Activated CD4-positive, alpha-beta T cell treated with anti-CD3 and anti-CD28 coated beads, Interleukin-2, amount 10 ng/mL, durations not matched to agents 24 days and 14 days (primary cell): ENCODE measurements at regions not wholly inside any gene's neighbourhood (a gene's known extent, or its start where the extent isn't known, plus 50 kb on each side); places are given as distances from the start of the nearest gene placed in this dataset.

Source experiments
- DNase-seq: peaks from one replicate; pipeline ENCODE4 v3.0.0; 2022
- H3K27ac Mint-ChIP-seq: one replicate; pipeline ENCODE4 v1.8.0; 2022; ENCODE audit warnings: mild to moderate bottlenecking, mixed read lengths
- H3K27me3 Mint-ChIP-seq: one replicate; pipeline ENCODE4 v1.8.0; 2022; ENCODE audit warnings: mixed read lengths
- H3K36me3 Mint-ChIP-seq: one replicate; pipeline ENCODE4 v1.8.0; 2022; ENCODE audit warnings: low read depth, mild to moderate bottlenecking, mixed read lengths
- H3K4me1 Mint-ChIP-seq: one replicate; pipeline ENCODE4 v1.8.0; 2021; ENCODE audit warnings: mixed read lengths
- H3K4me3 Mint-ChIP-seq: one replicate; pipeline ENCODE4 v1.8.0; 2022; ENCODE audit warnings: mild to moderate bottlenecking, moderate library complexity, mixed read lengths
- H3K9me3 Mint-ChIP-seq: one replicate; pipeline ENCODE4 v1.8.0; 2021; ENCODE audit warnings: mixed read lengths
- intact Hi-C: fragments of 100-400 bp; cut with micrococcal nuclease; formaldehyde crosslinking; loops from one replicate; pipeline ENCODE4 v1.15.1; 2023

DNA sequence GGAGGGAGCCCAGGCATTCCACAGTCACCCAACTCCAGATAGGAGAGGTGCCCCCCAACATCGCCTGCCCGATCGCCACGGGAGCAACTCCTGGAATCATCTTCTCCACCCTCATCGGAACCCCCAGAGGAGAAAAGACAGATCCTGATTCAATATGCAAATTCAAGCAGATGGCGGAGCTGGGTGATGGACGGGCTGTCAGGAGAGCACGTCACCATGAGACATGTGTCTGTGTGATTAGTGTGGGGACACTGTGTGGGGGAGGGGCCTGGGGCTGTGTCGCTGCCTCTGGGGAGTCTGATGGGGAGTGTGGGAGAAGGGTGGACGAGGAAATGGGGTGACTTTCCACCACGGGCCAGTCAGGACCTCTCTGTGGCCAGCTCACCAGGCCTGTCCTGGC, 90.2 kb upstream of the CSF3R start:
- peaks cover 3% of the 10 kb centered on the region for H3K27me3 Mint-ChIP-seq

DNA sequence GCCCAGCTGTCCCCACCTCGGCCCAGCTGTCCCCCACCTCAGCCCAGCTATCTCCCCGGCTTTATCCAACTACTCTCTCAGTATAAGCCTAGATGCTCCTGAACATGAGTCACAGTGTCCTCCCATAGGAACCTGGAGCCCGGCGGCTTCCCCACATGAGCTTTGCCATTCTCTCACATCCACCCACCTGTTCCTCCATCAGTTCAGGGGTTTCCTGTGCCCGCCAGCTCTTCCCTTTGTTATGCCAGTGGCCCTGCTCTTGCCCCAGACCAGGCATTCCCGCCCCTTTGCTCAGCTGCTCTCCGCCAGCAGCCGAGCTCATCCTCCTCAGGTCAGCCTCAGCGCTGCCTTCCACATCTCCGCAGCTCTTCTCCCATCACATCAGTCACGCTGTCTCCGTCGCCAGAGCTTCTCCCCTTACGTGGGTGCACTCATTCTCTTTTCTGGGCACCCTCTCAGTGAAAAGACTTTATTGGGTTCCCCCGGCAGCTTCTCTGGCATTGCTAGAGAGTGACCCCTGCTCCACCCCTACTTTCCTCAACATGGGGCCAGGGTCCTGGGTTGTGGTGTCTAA, 89.5 kb upstream of the CSF3R start:
- no peak overlapping the region for H3K27ac Mint-ChIP-seq
- peaks cover 3% of the 10 kb centered on the region for H3K27me3 Mint-ChIP-seq
- H3K4me3 Mint-ChIP-seq: no peak overlapping the region
- DNase-seq: no peak
- H3K4me1 Mint-ChIP-seq: no peaks in the 10 kb centered on the region
- intact Hi-C loops: loop anchor here (10.0 kb wide), 1 partner anchor 863 kb away; no protein-coding TSS in a partner anchor
- H3K36me3 Mint-ChIP-seq: no peaks in the 10 kb centered on the region
- H3K9me3 Mint-ChIP-seq: no peaks in the 10 kb centered on the region

More for the DNA sequence above, 90.2 kb upstream of the CSF3R start:
- H3K27ac Mint-ChIP-seq: no peak overlapping the region
- H3K9me3 Mint-ChIP-seq: no peaks in the 10 kb centered on the region
- no peaks in the 10 kb centered on the region for H3K36me3 Mint-ChIP-seq
- intact Hi-C loops: loop anchor here (10.0 kb wide), 1 partner anchor 862 kb away; no protein-coding TSS in a partner anchor
- H3K4me1 Mint-ChIP-seq: no peaks in the 10 kb centered on the region
- no peak for DNase-seq
- no peak overlapping the region for H3K4me3 Mint-ChIP-seq

GRCh38 chr1:36571106-36571505, 88.4 kb upstream of the CSF3R start:
- Mint-ChIP-seq H3K4me1 (no peaks in the 10 kb centered on the region), H3K4me3 (no peak overlapping the region), H3K36me3 (no peaks in the 10 kb centered on the region), H3K27ac (no peak overlapping the region), H3K27me3 (peaks cover 3% of the 10 kb centered on the region), H3K9me3 (no peaks in the 10 kb centered on the region)
- no peak for DNase-seq
- intact Hi-C loops: loop anchor here (10.0 kb wide), 1 partner anchor 864 kb away; no protein-coding TSS in a partner anchor

DNA sequence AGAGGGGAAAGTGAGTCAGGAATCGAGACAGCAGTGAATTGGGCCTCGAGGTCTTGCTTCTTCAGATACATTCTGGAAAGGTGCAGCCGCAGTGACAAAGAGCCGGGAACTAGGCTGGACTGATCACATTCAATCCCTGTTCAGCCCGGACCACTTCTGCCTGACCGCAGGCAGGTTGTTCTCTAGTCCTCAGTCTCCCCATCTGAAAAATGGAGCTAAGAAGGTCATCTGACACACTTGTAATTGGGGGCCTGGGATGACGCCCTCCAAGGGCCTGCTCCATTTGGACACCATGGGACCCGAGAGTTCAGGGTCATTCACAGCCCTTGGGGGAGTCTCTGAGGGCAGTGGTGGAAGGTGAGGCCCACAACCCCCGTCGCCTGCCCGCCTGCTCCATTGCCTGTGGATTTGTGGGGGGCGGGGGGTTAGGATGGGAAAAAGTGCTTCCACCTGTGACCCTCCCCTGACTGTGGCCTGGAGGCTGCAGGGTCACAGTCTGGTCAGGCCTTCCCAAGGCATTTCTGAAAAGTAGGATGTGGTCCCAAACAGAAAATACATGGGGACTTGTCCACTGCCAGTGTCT, 87.9 kb upstream of the CSF3R start:
- H3K9me3 Mint-ChIP-seq: no peaks in the 10 kb centered on the region
- intact Hi-C loops: loop anchor here (10.0 kb wide), 1 partner anchor 864 kb away; no protein-coding TSS in a partner anchor
- no peaks in the 10 kb centered on the region for H3K36me3 Mint-ChIP-seq
- no peak for DNase-seq
- no peaks in the 10 kb centered on the region for H3K4me1 Mint-ChIP-seq
- H3K27me3 Mint-ChIP-seq: peaks cover 4% of the 10 kb centered on the region
- H3K4me3 Mint-ChIP-seq: no peak overlapping the region
- H3K27ac Mint-ChIP-seq: no peak overlapping the region

GRCh38 chr1:36570006-36570405, 87.3 kb upstream of the CSF3R start:
- intact Hi-C loops: loop anchor here (10.0 kb wide), 1 partner anchor 865 kb away; no protein-coding TSS in a partner anchor
- Mint-ChIP-seq H3K4me3 (no peak overlapping the region), H3K4me1 (no peaks in the 10 kb centered on the region), H3K27me3 (peaks cover 5% of the 10 kb centered on the region), H3K36me3 (no peaks in the 10 kb centered on the region), H3K27ac (no peak overlapping the region), H3K9me3 (no peaks in the 10 kb centered on the region)
- no peak for DNase-seq

GRCh38 chr1:36567601-36568341, 85.1 kb upstream of the CSF3R start:
- Mint-ChIP-seq H3K4me1 (no peaks in the 10 kb centered on the region), H3K9me3 (no peaks in the 10 kb centered on the region), H3K27me3 (peaks cover 4% of the 10 kb centered on the region), H3K4me3 (no peak overlapping the region), H3K36me3 (no peaks in the 10 kb centered on the region), H3K27ac (no peak overlapping the region)
- DNase-seq: no peak
- intact Hi-C loops: no loop called here

- intact Hi-C loops: no loop called here
- DNase-seq: no peak
- H3K9me3 Mint-ChIP-seq: no peaks in the 10 kb centered on the region
- peaks cover 4% of the 10 kb centered on the region for H3K27me3 Mint-ChIP-seq
- no peak overlapping the region for H3K4me3 Mint-ChIP-seq
- no peak overlapping the region for H3K27ac Mint-ChIP-seq
- no peaks in the 10 kb centered on the region for H3K4me1 Mint-ChIP-seq
- no peaks in the 10 kb centered on the region for H3K36me3 Mint-ChIP-seq
These were observed 83.1 kb upstream of the CSF3R start for GRCh38 chr1:36565576-36566501.

GRCh38 chr1:36562181-36562685, 79.5 kb upstream of the CSF3R start:
- no peak for DNase-seq
- Mint-ChIP-seq H3K27me3 (peaks cover 4% of the 10 kb centered on the region), H3K4me3 (no peak overlapping the region), H3K27ac (no peak overlapping the region), H3K9me3 (no peaks in the 10 kb centered on the region), H3K4me1 (no peaks in the 10 kb centered on the region), H3K36me3 (no peaks in the 10 kb centered on the region)
- intact Hi-C loops: no loop called here

GRCh38 chr1:36561361-36561724, 78.6 kb upstream of the CSF3R start:
- no peak overlapping the region for H3K4me3 Mint-ChIP-seq
- H3K27me3 Mint-ChIP-seq: peaks cover 4% of the 10 kb centered on the region
- H3K36me3 Mint-ChIP-seq: no peaks in the 10 kb centered on the region
- no peaks in the 10 kb centered on the region for H3K9me3 Mint-ChIP-seq
- H3K4me1 Mint-ChIP-seq: no peaks in the 10 kb centered on the region
- H3K27ac Mint-ChIP-seq: no peak overlapping the region
- DNase-seq: no peak
- intact Hi-C loops: no loop called here

DNA sequence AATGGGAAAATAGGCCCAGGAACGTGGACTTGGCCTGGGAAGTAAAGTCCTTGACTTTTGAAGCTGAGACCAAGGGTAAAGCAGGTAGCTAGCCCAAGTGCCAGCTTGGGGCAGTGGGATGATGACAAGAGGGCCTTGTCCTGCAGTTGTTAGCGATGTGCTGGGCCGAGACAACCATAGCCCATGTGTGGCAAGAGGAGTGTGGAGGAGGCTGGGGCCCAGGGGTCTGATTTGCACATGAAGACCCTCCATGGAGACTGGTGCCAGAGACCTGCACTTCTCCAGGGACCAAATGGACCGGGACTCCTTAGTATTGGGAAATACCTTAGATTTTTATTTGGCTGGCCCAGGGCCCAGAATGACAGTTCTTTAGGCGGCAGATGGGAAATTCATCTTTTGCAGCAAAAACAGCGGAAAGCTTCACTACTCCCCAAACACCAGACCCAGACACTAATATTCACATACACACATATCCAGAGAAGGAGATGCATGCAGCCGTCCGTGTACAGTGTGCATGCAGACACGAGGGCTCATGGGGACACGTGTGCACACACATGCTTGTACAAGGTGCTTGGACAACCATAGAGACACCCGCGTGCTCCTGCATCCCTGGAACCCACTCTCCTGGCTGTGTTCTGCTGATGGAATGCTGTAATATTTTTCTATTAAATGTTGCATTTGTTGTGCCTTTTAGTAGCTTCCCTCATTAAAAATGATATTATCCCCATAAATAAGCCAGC, 78.1 kb upstream of the CSF3R start:
- intact Hi-C loops: no loop called here
- Mint-ChIP-seq H3K4me3 (no peak overlapping the region), H3K27ac (no peak overlapping the region), H3K9me3 (no peaks in the 10 kb centered on the region), H3K4me1 (no peaks in the 10 kb centered on the region), H3K36me3 (no peaks in the 10 kb centered on the region), H3K27me3 (peaks cover 4% of the 10 kb centered on the region)
- DNase-seq: no peak

DNA sequence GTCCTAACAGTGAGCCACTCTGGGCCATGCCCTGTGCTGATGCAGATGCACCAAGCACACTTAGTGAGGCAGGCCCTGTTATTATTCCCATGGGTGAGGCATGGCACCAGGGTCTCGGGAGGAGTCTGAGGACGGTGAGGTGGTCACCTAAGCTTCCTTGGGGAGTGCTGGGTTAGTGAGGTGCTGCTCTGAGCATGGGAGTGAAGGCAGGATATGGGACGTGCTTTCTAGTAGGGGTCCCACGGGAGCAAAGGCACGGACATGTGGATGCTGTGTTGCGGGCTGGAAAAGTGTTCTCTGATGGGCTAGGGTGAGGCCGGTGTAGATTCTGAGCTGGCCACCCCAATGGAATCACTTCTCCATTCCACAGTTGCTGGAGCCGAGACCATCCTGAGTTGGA, 77.5 kb upstream of the CSF3R start:
- DNase-seq: no peak
- H3K27ac Mint-ChIP-seq: no peak overlapping the region
- peaks cover 5% of the 10 kb centered on the region for H3K27me3 Mint-ChIP-seq
- H3K36me3 Mint-ChIP-seq: no peaks in the 10 kb centered on the region
- H3K9me3 Mint-ChIP-seq: no peaks in the 10 kb centered on the region
- H3K4me3 Mint-ChIP-seq: no peak overlapping the region
- H3K4me1 Mint-ChIP-seq: no peaks in the 10 kb centered on the region
- intact Hi-C loops: no loop called here

DNA sequence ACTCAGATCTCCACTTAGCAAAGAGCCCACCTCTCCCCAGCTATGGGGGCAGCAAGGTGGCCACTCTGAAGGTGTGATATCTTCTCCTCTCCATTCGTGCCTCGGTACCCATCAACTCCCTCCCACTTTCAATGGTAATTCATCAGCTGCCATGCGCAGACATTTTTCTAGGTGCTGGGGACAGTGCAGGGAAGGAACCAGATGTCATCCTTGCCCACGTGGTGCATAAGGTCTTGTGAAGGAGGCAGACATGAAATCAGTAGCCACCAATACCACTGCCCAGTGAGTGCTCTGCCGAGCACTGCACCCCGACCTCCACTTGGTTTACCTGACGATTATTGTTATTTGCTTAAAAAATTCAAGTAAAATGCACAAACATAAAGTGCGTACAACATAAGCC, 76.3 kb upstream of the CSF3R start:
- DNase-seq: no peak
- peaks cover 14% of the 10 kb centered on the region for H3K27me3 Mint-ChIP-seq
- no peaks in the 10 kb centered on the region for H3K36me3 Mint-ChIP-seq
- no peak overlapping the region for H3K4me3 Mint-ChIP-seq
- H3K4me1 Mint-ChIP-seq: no peaks in the 10 kb centered on the region
- no peaks in the 10 kb centered on the region for H3K9me3 Mint-ChIP-seq
- H3K27ac Mint-ChIP-seq: no peak overlapping the region
- intact Hi-C loops: no loop called here
